Liver (tissue), 8 donors: ENCODE measurements at regions not wholly inside any gene's neighbourhood (a gene's known extent, or its start where the extent isn't known, plus 50 kb on each side); places are given as distances from the start of the nearest gene placed in this dataset.
"Not testable (repeated sequence)": the region's sequence is repeated elsewhere in the genome, so short reads cannot be mapped to it uniquely, and the experiment has no call there.

Experiments used
- DNase-seq: peaks from one replicate; pipeline ENCODE4 v3.0.0-alpha.2; 2017; ENCODE audit warnings: low spot score
- H3K27ac ChIP-seq, 2 donors: one replicate each; pipeline ENCODE4 v1.7.0; 2013; ENCODE audit warnings: inconsistent platforms in 2 of 2, low read length in 2 of 2, control low read depth in 1 of 2, low read depth in 1 of 2, mild to moderate bottlenecking in 1 of 2
- H3K27me3 ChIP-seq, 4 donors: one replicate each; pipeline versions ENCODE4 v1.6.1 to v1.7.0; 2013; ENCODE audit warnings: low read length in 3 of 4, inconsistent platforms in 1 of 4, mild to moderate bottlenecking in 1 of 4, moderate library complexity in 1 of 4; ENCODE audit not compliant: control insufficient read depth in 4 of 4, insufficient read depth in 4 of 4
- H3K36me3 ChIP-seq, 4 donors: one replicate each; pipeline versions ENCODE4 v1.6.1 to v1.7.0; 2013; ENCODE audit warnings: low read length in 3 of 4, mild to moderate bottlenecking in 3 of 4, low read depth in 1 of 4, moderate library complexity in 1 of 4; ENCODE audit not compliant: control insufficient read depth in 4 of 4, insufficient read depth in 3 of 4
- H3K4me1 ChIP-seq, 4 donors: one replicate each; pipeline versions ENCODE4 v1.6.1 to v1.7.0; 2013; ENCODE audit warnings: low read length in 3 of 4, mild to moderate bottlenecking in 3 of 4, moderate library complexity in 1 of 4; ENCODE audit not compliant: control insufficient read depth in 4 of 4, insufficient read depth in 4 of 4
- H3K4me3 ChIP-seq, 3 donors: one replicate each; pipeline versions ENCODE4 v1.6.1 to v1.7.0; 2013; ENCODE audit warnings: low read length in 3 of 3, control low read depth in 1 of 3, low read depth in 1 of 3, mild to moderate bottlenecking in 1 of 3
- H3K9ac ChIP-seq, 2 donors: one replicate each; pipeline ENCODE4 v1.7.0; 2013; ENCODE audit warnings: low read length in 2 of 2, mild to moderate bottlenecking in 2 of 2, moderate library complexity in 2 of 2, control low read depth in 1 of 2, low read depth in 1 of 2
- H3K9me3 ChIP-seq, 4 donors: one replicate each; pipeline versions ENCODE4 v1.6.1 to v1.7.0; 2013; ENCODE audit warnings: low read length in 3 of 4; ENCODE audit not compliant: control insufficient read depth in 4 of 4
- CTCF ChIP-seq: fragments of 150-350 bp; IDR thresholded peaks from 2 replicates; pipeline ENCODE4 v1.5.1; 2017; ENCODE audit warnings: improper control_type of control experiment, low read depth, low read length; ENCODE audit not compliant: missing input control
- EGR1 ChIP-seq, 2 donors: IDR thresholded peaks; 2 replicates each; pipeline ENCODE4 v1.6.1; 2016 to 2018; ENCODE audit warnings: antibody characterized with exemption in 2 of 2, low read depth in 2 of 2
- FOXA1 ChIP-seq: IDR thresholded peaks from 2 replicates; pipeline ENCODE4 v1.6.1; 2016; ENCODE audit warnings: antibody characterized with exemption
- FOXA2 ChIP-seq: IDR thresholded peaks from 2 replicates; pipeline ENCODE4 v1.6.1; 2016; ENCODE audit warnings: antibody characterized with exemption
- GABPA ChIP-seq, 2 donors: IDR thresholded peaks in 1 of 2; conservative IDR thresholded peaks in 1 of 2; 2 replicates each; pipeline ENCODE4 v1.6.1; 2016; ENCODE audit warnings: antibody characterized with exemption in 2 of 2, mild to moderate bottlenecking in 1 of 2, moderate library complexity in 1 of 2
- HNF4A ChIP-seq, 2 donors: conservative IDR thresholded peaks; 2 replicates each; pipeline ENCODE4 v1.6.1; 2016; ENCODE audit warnings: antibody characterized with exemption in 2 of 2, mild to moderate bottlenecking in 2 of 2
- HNF4G ChIP-seq: IDR thresholded peaks from 2 replicates; pipeline ENCODE4 v1.6.1; 2016; ENCODE audit warnings: antibody characterized with exemption
- JUND ChIP-seq, 2 donors: IDR thresholded peaks; 2 replicates each; pipeline ENCODE4 v1.6.1; 2016; ENCODE audit warnings: antibody characterized with exemption in 2 of 2
- MAX ChIP-seq: IDR thresholded peaks from 2 replicates; pipeline ENCODE4 v1.6.1; 2016; ENCODE audit warnings: antibody characterized with exemption
- REST ChIP-seq: IDR thresholded peaks from 2 replicates; pipeline ENCODE4 v1.6.1; 2016; ENCODE audit warnings: antibody characterized with exemption, mild to moderate bottlenecking
- RXRA ChIP-seq, 2 donors: IDR thresholded peaks; 2 replicates each; pipeline ENCODE4 v1.6.1; 2017 to 2018; ENCODE audit warnings: antibody characterized with exemption in 2 of 2, mild to moderate bottlenecking in 1 of 2
- SP1 ChIP-seq: IDR thresholded peaks from 2 replicates; pipeline ENCODE4 v1.6.1; 2018; ENCODE audit warnings: antibody characterized with exemption, mild to moderate bottlenecking
- TAF1 ChIP-seq: conservative IDR thresholded peaks from 2 replicates; pipeline ENCODE4 v1.6.1; 2016; ENCODE audit warnings: antibody characterized with exemption, mild to moderate bottlenecking
- YY1 ChIP-seq: IDR thresholded peaks from 2 replicates; pipeline ENCODE4 v1.6.1; 2016; ENCODE audit warnings: antibody characterized with exemption, mild to moderate bottlenecking
- WGBS: extraction: QIAGEN DNeasy Blood & Tissue Kit; methylation state at CpG from one replicate; pipeline ENCODE4 v1.1.7; 2013; 5-methylcytosine and 5-hydroxymethylcytosine counted together
- donor health status: healthy.
- donor health status: healthy.
- donor health status: healthy.
- donor health status: healthy.
- donor health status: healthy.

GRCh38 chr18:56423626-56424025, 214.8 kb downstream of the TXNL1 start:
- Histone ChIP-seq H3K9ac (no peak overlapping the region), H3K27ac (no peak overlapping the region), H3K4me3 (no peak overlapping the region), H3K9me3 (no peaks in the 10 kb centered on the region), H3K4me1 (no peaks in the 10 kb centered on the region), H3K27me3 (no peaks in the 10 kb centered on the region), H3K36me3 (no peaks in the 10 kb centered on the region)
- DNase-seq = no peak
- TF ChIP-seq CTCF (no peak), JUND (IDR thresholded peaks at IDR 0.05) (no peak), FOXA2 (no peak), FOXA1 (no peak), EGR1 (IDR thresholded peaks at IDR 0.05; ENCODE audit: low read depth in 2 of 2) (no peak), GABPA (IDR thresholded peaks at IDR 0.05 in 1 of 2, conservative IDR thresholded peaks at IDR 0.05 in 1 of 2) (no peak), YY1 (no peak), HNF4G (no peak), REST (no peak)

- no peak for DNase-seq
These were observed 216.7 kb downstream of the TXNL1 start for GRCh38 chr18:56421647-56422046.

GRCh38 chr18:56420868-56421267, 217.5 kb downstream of the TXNL1 start:
- not testable (repeated sequence) for H3K27ac ChIP-seq, DNase-seq, H3K27me3 ChIP-seq, H3K9me3 ChIP-seq, H3K36me3 ChIP-seq, H3K4me3 ChIP-seq, H3K4me1 ChIP-seq, H3K9ac ChIP-seq
- 96% methylated on average over 5 of the region's 5 CpGs for WGBS

More at GRCh38 chr18:56421647-56422046, 216.7 kb downstream of the TXNL1 start:
- Histone ChIP-seq H3K9me3 (no peaks in the 10 kb centered on the region), H3K36me3 (no peaks in the 10 kb centered on the region), H3K4me3 (no peak overlapping the region), H3K9ac (no peak overlapping the region), H3K4me1 (no peaks in the 10 kb centered on the region), H3K27ac (no peak overlapping the region), H3K27me3 (no peaks in the 10 kb centered on the region)
- TF ChIP-seq JUND (IDR thresholded peaks at IDR 0.05) (no peak), RXRA (IDR thresholded peaks at IDR 0.05) (no peak), SP1 (no peak), CTCF (no peak), FOXA2 (no peak), YY1 (no peak), MAX (no peak), TAF1 (no peak), HNF4A (conservative IDR thresholded peaks at IDR 0.05) (no peak)
- 89% methylated on average over 2 of the region's 2 CpGs for WGBS
